ENCODE measurements at regions not wholly inside any gene's neighbourhood (a gene's known extent, or its start where the extent isn't known, plus 50 kb on each side); places are given as distances from the start of the nearest gene placed in this dataset.
"Not testable (repeated sequence)": the region's sequence is repeated elsewhere in the genome, so short reads cannot be mapped to it uniquely, and the experiment has no call there.

GRCh38 chr11:100528872-100529416 is 158.1 kb upstream of the ARHGAP42 start:
- intact Hi-C loops (cut with DNase I), result no loop called here
- peak in 2 of 10 donors; percentile 60 to 66 for DNase-seq

- intact Hi-C loops (cut with DNase I); DNase-seq: not testable (repeated sequence)
Measured at GRCh38 chr11:100531290-100531689, 155.8 kb upstream of the ARHGAP42 start.

DNA sequence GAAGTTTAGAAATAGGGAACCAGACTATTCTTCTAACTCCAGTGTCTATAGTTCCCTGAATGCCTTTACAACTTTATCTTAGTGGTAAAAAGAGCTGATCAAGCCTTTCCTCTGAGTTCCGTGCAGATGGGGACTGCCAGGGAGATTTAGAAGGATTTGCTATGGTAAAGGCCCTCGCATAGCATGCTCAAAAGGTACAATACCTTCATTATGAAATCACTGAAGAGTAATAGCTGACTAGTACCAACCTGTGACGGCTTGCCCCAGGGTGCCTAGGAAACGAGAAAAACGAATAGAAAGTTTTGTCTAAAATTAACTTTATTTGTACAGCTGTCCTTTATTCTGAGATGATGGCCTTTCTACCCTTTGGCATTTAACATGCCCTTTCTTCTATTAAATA is 150.1 kb upstream of the ARHGAP42 start:
- intact Hi-C loops (cut with DNase I), result no loop called here
- no peak for DNase-seq

DNA sequence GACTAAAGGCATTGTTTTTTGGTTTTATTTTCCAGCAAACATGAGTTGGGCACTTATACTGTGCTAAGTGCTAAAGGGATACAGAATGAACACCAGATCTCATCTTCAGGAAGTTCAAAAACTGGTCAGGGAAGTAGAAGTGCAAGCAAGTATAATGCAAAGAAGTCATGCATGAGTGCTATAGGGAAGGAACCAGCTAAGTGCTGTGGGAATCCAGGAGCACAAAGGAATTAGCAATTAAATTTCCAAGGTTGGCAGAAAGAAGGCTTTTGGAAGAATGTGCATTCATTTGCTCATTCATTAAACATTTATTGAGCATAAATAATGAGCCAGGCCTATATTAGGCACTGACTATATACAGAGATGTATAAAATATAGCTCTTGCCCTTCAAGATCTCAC is 143.7 kb upstream of the ARHGAP42 start:
- no peak for DNase-seq
- intact Hi-C loops (cut with DNase I), result no loop called here

DNA sequence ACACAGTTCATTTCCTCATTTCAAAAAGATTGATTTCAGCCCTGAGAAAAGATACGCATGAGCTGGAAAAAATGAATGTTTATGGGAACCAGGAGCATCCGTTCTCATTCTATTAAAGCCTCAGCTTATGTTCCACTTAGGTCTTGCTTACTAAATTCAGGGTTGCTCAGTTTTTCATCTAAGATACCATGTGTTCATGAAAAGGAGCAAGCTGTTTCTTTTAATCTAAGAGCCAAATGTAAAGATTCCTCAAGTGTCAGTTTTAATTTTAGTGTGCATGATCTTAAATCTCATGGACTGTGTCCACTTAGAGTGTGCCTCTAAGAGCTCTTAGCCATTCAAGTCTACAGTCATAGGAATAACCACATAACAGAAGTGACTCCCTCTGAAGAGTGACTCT is 141.5 kb upstream of the ARHGAP42 start:
- intact Hi-C loops (cut with DNase I), result no loop called here
- DNase-seq, result no peak

DNA sequence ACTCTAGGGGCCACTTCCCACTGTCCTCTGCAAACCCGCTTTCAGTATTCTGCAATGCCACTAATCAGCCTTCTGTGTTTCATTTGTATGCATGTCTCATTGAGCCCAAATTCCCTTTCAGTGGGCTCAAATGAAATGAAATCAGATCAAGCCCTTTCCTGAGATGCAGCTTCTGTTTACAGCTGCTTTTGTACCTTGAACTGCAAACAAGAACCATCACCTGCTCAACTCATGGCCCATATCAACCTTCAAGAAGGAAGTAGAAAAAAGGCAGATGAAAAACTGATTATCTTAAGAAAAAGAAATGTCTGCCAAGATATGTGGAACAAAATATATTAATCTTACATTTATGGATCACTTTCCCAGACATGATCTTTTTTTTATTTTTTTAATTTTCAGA is 141.1 kb upstream of the ARHGAP42 start:
- no peak for DNase-seq
- intact Hi-C loops (cut with DNase I), result no loop called here

DNA sequence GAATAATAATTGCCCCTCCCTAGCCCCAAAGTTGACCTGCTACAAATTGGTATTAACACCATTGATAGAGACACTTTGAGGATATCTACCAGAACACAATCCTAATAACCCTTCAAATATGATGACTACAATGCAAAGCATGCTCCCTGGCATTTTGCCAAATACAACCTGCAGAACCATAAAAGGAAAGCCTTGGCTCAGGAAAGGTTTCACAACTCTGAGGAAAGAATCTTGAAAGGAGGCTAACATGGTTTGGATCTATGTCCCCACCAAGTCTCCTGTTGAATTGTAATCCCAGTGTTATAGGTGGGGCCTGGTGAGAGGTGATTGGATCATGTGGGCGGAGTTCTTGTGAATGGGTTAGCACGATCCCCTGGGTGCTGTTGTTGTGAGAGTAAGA is 140.4 kb upstream of the ARHGAP42 start:
- intact Hi-C loops (cut with DNase I), result no loop called here
- DNase-seq, result no peak

- DNase-seq, result no peak
- intact Hi-C loops (cut with DNase I), result no loop called here
Measured at GRCh38 chr11:100550298-100550697, 136.8 kb upstream of the ARHGAP42 start.

DNA sequence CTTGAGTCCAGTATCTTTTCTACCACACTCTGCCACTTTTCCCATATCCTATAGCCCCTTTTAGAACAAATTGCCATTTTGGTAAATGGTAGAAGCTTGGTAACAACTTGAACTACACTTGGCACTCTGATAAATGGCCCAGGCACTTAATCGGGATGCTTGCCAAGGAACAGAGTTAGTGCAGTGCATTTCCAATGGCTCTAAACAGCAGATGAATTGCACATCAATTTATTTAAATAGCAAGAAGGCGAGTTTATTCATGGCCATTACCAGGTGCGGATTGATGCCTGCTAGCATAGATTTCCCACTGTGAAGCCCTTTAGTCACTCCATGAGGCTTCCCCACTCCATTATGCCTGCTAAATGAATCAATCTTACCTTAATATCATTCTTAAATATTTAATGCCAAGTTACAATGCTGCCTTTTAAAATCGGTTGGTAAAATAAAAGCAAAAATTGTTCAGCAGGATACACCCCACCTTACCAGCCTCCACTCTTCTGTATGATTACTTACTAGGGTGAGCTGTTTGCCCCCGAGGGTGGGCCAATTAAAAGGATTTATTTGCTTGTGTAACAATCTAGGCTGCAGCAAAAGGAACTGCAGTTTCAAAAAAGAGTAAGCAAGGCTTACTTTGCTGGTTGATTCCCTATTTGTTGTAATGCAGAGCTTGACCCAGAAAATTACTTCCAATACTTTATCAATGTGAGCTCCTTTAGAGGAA is 136.0 kb upstream of the ARHGAP42 start:
- intact Hi-C loops (cut with DNase I), result no loop called here
- no peak for DNase-seq

GRCh38 chr11:100555931-100556330 is 131.2 kb upstream of the ARHGAP42 start:
- DNase-seq, result no peak
- intact Hi-C loops (cut with DNase I), result no loop called here

DNA sequence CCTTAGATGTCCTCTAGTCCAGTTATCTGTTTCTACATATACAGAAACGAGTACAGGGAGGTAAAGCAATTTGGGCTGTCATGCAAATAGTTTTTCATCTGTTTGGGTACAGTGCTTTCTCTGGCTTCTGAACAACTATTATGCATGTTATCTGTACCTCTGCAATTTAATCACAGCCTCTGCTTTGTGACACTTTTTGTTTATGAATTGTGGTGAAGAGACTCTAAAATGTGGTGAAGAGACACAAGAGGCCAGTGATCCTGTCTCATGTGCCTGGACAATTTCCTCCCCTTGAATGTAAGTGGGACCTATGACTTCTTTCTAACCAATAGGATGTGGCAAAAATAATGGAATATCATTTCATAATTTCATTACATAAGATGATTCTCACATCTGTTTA is 130.3 kb upstream of the ARHGAP42 start:
- intact Hi-C loops (cut with DNase I), result no loop called here

DNA sequence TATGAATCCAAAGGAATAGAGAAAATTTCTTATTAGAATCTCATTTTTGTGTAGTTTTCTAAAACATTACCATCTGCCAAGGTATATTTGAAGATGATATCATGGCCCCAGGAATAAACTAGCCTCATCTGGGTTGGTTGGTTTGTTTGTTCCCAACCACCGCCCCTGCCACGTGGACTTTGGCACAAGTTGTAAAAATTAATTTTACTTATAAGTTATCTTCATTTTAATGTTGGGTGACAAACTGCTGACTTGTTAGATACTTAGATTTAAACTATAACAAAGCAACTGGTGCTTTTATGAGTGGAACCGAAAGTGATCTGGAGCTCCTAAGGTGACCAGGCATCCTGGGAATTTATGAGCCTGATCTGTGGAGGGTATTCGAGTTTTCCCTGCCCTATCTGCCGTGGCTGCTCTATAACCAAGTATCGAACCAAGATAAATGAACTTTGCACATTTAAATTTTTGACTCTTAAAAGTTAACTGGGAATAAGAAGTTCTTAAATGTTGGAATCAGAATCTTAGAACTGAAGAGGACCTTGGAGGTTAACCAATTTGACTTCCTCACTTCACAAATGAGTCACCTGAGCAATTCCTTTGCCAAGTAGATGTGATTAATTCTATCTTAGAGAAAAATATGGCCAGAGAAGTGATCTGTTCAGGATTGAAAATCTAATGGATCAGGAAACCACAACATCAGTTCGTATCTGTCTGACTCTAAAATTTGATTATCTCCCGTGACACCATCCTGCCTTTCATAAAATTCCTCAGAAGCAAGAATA is 129.1 kb upstream of the ARHGAP42 start:
- intact Hi-C loops (cut with DNase I), result no loop called here
- no peak for DNase-seq

More for the DNA sequence above, 130.3 kb upstream of the ARHGAP42 start:
- no peak for DNase-seq

DNA sequence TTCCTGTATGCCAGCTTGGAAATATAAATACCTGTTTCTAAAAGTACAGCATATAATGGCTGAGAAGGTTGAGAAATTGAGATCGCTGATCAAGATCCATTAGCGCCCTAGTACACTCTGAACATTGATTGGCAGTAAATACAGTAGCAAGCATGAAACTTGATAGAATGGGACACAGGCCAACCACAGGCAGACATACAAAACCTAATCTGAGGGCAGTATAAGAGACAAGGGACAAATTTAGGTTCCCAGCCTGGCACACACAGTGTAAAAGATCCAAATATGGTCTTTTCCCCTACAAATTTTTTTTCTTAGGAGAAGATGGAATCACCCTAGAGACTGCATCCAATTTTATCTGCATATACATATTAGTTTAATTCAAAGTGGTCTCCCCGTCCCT is 126.5 kb upstream of the ARHGAP42 start:
- intact Hi-C loops (cut with DNase I), result no loop called here
- no peak for DNase-seq

DNA sequence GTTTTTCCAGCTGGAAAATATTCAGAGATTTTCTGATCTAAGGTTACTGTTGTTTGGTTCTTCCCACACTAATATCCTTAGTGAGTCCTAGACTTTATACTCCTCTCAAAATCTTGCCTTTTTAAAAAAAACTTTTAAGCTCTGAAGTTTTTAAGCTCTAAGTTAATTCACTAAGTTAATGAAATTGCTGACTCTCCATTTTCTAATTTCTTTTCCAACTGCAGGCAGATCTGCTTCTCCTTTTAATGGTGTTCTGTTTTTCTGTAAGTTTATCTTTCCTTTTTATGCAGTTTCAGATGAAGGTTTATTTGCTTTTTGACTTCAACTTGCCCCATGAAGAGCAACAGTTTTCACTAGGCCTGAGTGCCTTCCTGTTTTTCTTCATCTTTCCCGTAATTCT is 125.8 kb upstream of the ARHGAP42 start:
- intact Hi-C loops (cut with DNase I), result no loop called here
- no peak for DNase-seq

DNA sequence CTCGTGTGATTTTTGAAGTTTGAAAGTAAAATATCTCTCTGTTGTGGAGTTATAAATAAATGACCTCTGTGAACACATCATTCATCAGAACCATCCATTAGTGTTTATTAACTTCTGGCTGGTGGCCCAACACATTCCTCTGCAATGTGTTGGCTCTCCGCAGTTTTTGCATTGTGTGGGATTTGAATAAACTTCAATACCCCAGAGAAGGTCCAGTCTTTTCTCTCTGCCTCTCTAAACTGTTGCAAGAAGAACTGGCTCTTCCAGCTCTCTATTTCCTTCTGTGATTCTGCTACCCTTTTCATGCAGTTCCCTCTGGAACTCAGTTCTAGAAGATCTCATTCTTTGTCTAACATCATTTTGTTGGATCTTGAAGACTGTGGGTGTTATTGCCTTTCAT is 125.0 kb upstream of the ARHGAP42 start:
- intact Hi-C loops (cut with DNase I), result no loop called here
- no peak for DNase-seq

GRCh38 chr11:100563541-100564280 is 123.4 kb upstream of the ARHGAP42 start:
- intact Hi-C loops (cut with DNase I), result no loop called here

GRCh38 chr11:100573911-100574513 is 113.1 kb upstream of the ARHGAP42 start:
- intact Hi-C loops (cut with DNase I), result no loop called here

More at GRCh38 chr11:100563541-100564280, 123.4 kb upstream of the ARHGAP42 start:
- no peak for DNase-seq

GRCh38 chr11:100574894-100575769 is 112.0 kb upstream of the ARHGAP42 start:
- no peak for DNase-seq

More at GRCh38 chr11:100573911-100574513, 113.1 kb upstream of the ARHGAP42 start:
- no peak for DNase-seq

More at GRCh38 chr11:100574894-100575769, 112.0 kb upstream of the ARHGAP42 start:
- intact Hi-C loops (cut with DNase I), result loop anchor here (1.0 kb wide), 1 partner anchor 280 kb away; no protein-coding TSS in a partner anchor
